ENCODE measurements at regions not wholly inside any gene's neighbourhood (a gene's known extent, or its start where the extent isn't known, plus 50 kb on each side); places are given as distances from the start of the nearest gene placed in this dataset.
"Not testable (repeated sequence)": the region's sequence is repeated elsewhere in the genome, so short reads cannot be mapped to it uniquely, and the experiment has no call there.

DNA sequence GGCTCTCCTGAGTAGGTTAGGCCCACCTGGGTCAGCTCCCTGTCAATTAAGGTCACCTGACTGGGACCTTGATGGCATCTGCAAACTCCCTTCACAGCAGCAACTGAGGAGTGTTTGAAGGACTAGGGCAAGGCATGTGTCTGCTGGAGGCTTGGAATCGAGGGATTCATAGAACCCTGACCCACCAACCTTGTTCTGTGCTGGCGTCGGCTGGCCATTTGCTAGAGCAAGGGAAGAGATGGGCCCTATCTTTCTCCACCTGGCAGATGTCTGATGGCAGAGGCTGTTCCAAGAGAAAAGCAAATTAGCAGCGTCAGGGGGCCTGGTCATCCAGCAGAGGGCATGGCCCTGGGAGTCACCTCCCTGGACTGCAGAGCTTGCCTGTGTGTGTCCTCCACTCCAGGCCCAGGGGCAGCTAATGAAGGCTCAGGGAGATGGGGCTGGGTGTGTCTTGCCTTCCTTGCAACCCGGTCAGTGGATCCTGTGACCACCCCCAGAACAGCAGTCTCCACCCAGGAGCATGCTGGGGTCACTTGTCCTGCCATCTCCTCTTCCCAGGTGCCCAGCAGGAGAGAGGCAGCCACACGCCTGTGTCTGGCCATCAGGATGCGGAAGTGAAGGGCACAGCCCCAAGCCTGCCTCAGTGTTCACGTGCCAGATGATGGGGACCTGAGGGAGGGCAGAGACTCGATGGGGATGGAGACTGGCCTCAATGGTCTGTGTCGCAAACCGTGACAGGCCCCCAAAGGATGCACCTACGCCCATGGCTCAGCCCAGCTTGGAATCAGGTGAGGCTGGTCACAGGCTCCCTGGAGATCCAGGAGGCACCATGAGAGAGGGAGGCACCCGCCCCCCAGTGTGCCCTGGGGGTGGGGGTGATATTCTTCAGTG, 53.9 kb downstream of the BARX1 start:
- DNase-seq = no peak

DNA sequence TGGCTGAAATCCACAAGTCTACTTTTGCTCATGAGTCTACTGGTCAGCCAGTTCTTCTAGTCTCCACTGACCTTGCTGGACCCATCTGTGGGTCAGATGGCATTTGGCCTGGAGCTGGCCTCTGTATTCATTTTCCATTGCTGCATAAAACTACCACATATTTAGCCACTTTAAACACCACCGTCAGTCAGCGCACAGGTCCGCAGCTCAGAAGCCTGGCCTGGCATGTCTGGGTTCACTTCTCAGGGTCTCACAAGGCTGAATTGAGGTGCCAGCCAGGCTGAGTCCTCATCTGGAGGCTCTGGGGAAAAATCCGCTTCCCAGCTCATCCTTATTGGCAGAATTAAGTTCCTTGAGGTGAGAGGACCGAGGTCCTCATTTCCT, 54.7 kb downstream of the BARX1 start:
- DNase-seq = no peak

DNA sequence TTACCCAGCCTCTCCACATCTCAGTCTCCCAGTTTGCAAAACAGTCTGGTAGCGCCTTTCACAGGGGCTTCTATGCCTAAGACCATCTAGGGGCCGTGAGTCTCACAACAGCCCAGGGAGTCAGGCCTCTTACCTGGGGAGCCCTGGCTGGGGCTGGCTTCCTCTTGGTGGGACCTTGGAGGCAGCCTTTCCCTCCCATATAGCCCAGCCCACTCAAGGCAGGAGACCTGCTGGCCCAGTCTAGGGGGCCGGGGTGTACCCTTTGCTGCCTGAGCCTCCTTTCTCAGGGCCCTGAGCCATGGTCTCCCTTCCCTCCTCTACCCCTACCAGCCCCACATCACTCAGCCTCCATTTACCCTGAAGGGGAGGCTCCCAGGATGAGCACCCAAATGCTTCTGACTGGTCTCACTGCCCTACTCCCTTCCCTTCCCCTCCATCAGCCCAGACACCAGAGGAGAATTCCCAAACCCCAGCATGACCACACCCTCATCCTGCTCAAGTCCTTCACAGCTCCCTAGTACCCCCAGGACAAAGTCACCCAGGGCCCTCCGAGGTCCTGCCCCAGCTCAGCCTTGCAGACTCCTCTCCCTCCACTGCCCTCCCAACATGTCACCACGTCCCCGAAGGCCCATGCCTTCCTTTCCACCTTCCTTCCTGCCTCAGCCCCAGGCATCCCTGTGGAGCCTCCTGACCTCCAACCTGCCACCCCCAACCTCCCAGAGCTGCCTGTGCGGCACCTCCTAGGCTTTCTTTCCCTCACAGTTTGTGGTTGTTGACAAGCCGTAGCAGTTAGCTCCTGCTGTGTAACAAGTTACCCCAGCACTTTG, 55.3 kb downstream of the BARX1 start:
- no peak for DNase-seq

DNA sequence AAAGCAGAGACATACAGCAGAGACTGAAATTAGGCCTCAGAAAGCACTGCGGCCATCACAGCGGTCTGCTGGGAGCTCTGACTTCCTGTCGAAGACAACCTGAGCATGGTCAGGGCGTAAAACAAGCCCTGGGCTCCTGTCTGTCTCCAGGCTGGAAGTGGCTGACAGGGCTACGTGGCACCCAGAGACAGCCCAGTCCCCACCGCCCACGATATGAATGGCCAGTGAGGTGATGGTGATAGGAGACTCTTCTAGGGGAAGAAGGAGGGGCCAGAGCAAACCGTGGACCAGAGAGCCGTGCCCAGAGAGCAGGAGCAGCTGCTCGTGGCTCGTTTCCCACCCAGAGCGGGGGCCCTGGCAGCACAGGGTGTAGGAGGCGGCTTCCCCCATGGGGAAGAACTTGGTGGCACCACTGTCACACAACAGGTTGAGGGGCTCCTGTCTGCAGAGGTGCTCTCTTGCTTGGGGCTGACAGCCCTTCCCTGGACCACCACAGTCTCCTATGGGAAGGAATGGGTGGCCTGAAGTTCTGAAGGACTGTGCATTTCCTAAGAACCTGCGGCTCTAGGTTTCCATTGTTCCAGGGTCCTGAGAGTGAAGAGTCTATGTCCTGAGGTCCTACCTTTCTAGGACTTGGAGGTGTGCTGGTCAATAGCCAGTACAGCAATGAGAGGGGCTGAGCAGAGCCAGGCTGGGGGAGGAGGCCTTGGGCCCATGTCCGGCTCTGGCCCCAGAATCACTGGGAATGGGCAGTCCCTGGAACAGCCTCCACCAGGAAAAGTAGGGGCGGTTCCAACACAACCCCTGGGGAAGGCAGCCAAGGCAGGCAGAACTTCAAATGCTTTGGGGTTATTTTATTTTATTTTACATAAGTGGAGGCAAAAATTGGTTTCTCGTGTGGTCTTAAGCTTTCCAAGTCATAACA, 56.4 kb downstream of the BARX1 start:
- DNase-seq = no peak

DNA sequence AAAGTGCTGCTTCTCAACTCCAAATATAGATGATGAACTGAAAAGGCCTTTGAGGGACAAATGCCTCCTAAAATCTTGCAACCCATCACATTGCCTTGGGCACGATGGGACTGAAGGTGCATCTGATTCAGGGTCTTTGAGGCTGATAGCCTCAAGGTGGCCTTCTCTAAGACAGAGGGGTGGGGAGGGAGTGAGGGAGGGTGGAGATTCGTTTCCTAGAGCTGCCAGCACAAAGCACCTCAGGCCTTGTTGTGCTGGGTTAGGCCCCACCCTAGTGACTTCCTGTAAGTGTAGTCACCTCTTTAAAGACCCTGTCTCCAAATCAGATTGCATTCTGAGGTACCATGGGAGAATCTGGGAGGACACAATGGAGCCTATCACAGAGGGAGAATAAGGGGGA, 57.1 kb downstream of the BARX1 start:
- DNase-seq = no peak

DNA sequence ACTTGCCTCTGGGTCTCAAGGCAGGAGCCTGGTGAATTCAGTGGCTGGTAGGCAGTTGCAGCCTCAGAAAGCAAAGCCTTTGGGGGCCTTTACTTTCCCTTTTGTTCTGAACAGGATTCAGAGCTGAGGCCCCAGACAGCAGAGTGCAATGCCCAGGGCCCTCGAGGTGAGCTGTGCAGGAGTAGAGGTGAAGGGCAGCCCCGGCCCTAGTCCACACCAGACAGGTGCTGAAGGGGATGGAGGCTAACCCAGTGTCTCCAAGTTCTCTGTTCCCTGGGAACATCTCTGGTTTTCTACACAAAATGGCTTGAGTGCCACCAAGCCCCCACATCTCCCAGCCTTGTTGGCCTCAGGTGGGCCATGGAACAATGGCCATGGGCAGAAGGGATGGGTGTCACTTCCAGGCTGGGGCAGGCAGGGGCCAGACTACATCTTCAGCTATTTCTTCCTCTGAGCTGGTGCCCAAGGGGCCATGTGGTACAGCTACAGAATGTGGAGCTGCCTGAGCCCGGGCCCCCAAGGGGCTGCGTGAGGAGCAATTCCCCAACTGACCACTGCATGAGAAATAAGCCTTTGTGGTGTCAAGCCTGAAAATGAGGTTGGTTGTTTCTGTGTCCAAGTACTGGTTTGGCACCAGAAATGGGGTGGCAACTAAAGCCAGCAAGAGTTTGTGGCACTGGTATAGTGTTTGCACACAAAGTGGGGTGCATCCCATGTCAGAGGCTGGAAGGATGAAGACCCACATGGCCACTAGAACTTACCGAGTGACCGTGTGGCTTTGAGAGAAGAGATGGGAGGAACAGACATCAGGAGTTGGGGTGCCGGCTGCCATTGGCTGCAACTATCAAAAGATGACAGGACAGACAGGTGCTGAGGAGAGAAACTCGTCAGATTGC, 57.8 kb downstream of the BARX1 start:
- no peak for DNase-seq

DNA sequence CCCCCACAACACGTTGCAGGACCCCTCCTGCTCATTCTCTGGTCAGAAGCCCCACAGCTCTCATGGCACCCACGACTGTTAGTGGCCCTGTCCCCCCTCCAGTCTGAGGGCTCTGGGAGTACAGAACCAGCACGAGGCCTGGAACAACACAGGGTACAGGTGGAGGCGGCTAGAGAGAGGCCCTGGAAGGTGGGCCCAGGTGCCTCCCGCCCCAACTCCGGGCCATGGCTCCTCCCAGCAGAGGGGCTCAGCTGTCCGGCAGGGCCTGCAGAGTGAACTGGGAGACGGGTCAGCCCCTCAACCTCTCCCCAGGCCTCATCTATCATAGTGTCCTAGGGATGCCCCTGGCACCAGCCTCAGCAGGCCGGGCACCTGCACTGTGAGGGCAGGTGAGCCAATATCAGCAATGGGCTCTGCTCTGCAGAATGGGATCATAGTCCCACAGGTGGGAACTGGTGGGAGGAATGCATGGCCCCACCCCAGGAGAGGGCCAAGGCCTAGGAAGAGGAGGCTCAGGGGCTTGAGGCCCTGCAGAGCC, 58.6 kb downstream of the BARX1 start:
- DNase-seq = no peak

DNA sequence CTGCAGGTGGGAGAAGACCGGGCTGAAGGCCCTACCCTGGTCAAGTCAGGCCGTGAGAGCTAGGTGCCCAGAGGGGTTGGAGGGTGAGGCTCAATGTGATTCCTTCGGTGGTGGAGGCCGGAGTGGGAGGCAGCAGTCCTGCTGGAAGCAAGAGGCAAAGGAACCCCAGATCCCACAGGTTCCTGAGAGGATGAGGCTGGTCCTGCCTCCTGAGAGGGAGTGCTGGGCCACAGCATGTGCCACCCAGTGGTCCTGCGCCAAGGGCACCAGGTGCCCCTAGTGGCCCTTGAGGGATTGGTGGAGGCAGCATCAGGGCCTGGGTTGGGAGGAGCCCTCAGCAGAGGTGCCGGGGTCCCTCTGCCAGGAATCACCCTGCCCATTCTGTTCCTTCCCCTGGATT, 59.1 kb downstream of the BARX1 start:
- DNase-seq = no peak

DNA sequence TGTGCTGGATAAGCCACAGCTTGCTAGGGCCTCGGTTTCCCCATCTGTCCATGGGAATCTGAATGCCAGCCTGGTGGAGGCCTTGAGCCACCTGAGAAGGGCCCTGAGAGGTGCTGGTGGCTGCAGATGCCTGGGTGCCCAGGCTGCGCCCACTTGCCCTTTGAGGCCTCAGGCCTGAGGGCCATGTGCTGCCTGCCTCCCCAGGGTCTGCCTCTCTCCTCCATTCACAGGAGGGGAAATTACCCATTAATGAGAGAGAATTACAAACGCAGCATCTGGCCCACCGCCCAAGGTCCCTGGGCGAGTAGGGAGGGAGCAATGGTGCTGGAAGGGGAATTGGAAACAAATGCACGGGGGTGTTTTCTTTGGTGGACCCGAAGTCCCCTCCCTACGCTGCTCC, 59.6 kb downstream of the BARX1 start:
- no peak for DNase-seq

DNA sequence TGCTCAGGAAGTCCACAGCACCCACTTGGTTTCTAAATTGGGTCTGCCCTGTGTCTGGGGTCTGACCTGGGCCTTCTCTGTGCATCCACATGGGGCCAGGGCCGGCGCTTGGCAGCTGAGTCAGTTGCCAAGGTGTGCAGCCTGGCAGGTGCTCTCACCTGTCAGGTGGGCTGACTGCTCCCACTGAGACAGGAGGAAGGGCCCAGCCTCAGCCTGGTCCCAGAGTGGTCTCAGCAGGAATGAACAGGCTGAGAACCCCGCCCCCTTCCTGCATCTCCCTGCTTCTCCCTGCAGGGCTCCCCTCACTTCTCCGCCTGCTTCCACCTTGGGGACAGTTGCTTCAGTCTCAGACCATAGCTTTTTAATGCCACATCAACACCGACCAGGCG, 60.5 kb downstream of the BARX1 start:
- DNase-seq = no peak

DNA sequence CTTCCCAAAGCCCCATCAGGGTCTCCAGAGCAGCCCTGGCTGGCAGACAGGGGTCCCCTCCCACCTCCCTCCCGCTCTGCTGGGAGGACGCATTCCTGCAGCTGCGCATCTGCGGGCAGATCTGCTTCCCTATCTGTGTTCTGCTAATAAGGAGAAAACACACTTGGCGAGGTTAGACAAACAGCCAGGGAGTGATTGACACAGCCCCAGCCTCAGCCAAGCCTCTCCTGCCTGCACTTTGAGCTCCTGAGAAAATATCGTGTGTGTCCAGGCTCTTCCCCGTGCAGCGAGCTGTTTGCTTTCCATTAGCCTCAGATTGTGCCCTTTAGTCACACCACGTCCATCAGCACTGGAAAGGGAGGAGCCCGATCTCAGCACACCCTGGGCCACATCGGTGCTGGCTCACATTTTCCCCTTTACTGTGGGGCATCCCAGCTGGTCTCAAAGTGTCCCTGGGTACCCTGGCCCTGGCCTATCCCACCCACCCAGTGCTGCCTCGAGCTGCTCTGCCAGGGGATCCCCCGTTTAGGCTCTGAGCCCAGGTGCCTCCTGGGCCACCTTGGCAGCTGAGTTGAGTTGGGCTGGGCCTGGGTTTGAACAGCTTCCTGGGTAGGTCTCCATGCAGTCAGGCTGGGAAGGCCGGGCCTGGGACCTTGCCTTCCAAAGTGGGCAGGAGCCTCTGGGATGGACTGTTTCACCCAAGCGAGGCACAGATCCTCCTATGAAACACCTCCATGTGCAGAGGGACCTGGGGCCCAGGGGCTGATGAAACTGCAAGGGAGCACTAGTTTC, 61.1 kb downstream of the BARX1 start:
- no peak for DNase-seq

DNA sequence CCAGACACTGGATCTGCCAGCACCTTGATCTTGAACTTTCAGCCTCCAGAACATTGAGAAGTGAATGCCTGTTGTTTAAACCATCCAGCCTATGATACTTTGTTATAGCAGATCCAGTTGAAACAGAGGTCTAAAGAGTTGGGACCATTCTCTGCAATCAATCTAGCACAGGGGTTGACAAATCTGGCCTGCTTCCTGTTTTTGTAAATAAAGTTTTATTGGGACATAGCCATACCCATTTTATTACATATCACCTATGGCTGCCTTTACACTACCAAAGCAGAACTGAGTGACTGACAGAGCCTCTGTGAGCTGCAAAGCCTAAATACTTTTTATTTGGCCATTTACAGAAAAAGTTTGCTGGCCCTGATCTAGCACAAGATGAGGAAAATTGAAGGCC, 62.0 kb downstream of the BARX1 start:
- no peak for DNase-seq

DNA sequence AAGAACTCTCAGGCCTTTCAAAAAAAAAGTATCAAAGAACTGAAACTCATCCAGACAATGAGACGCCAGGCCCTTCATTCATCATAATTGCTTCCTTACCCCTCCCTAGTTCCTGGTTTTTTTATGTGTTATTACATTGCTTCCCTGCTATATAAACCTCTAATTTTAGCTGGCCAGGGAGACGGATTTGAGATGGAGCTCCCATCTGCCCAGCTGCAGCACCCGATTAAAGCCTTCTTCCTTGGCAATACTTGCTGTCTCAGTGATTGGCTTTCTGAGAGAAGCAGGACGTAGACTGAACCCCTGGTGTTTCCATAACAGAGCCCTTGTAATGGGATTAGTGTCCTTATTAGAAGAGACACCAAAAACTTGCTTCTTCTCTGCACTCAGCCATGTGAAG, 62.4 kb downstream of the BARX1 start:
- DNase-seq = no peak

DNA sequence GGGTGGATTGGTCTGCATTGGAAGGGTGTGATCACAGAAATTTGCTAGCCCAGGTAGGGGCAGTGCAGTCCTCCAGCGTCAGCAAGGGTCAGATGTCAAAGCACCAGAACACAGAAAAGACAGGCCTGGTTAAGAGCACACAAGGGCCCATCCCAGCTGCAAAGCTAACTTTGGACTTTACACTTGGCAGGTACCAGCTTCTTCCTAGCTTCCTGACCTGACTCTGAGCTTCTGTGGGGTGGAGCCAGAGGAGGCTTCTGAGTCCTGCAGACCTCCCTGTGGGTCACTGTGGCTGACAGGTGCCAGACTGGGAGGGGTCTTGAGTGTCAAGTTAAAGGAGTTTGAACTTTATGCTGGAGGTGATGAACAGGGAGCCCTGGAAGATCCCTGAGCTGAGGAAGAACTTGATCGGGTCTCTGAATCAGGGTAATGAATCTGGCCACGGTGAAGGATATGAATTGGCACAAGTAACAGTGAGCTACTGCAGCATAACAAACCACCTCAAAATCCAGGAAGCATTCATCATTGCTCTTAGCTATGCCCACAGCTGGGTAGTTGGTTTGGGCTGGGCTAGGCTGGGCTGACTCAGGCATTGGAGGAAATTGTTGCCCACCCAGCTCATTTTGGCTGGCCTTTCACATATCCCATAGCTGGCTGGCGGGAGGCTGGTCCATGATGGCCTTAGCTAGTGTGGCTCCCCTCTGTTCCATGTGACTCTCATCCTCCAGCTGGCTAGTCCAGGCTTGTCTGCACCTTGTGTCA, 63.4 kb downstream of the BARX1 start:
- no peak for DNase-seq

DNA sequence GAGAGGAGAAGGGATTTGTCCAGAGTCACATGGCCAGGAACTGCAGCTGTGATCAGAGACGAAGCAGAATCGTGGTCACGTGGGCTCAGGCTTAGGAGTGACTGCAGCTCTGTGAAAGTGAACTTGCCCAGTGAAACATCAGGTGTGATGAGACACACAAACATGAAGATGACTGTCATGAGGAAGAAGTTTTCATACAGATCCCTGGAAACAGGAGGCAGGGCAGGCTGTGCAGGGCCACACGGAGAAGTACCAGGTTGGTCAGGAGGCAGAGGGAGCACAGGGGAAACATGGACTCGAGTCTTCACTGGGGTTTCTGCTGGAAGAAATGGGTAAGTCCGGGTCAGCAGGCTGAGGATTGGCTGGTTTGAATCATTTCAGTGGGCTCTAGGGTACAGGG, 64.1 kb downstream of the BARX1 start:
- no peak for DNase-seq

DNA sequence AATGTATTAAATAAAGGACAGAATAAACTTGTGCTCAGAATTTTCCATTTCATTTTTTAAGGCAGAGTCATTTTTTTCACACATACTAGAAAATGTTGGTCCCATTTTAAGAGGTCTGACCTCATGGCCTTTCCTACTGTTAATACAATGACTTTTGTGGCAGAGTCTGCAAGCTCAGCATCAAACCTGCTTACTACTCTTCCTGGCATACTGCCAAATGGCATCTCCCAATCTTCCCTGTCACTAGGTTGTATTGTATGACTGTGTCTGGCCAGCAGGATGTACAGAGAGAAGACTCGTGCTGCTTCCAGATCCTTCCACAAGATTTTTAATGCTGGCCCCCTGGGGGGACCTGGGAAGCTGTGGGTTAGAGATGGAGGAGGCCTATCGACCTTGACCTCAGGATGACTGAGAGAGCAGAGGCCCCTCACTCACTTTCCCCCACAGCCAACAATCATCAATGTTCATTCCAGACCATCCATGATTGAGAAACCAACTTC, 64.7 kb downstream of the BARX1 start:
- DNase-seq = peak in 1 of 2 experiments; percentile 4

DNA sequence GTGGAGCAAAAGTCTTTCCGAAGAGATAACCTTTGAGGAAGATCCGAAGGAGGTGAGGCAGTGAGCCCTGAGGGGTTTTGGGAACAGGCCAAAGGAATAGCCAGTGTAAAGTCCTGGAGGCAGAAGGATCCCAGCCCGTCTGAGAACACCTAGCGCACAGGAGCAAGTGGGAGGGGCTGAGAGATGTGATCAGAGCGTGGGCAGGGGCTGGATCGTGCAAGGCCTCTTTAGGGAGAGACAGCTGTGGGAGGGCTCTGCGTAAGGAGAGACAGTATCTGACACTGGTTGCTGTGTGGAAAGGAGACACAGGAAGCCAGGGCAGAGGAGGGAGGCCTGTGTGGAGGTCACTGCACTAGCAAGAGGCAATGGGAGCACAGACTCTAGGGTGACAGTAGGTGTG, 68.2 kb downstream of the BARX1 start:
- DNase-seq = no peak

DNA sequence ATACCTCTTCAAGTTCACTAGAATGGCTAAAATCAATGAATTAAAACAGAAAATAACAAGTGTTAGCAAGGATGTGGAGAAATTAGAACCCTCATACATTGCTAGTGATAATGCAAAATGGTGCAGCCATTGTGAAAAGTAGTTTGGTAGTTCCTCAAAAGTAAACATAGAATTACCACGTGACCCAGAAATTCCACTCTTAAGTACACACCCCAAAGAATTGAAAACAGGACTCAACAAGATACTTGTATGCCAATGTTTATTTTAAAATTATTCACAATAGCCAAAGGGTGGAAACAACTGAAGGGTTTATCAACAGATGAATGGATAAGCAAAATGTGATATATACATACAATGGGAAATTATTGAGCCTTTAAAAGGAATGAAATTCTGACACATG, 70.3 kb downstream of the BARX1 start:
- no peak for DNase-seq

DNA sequence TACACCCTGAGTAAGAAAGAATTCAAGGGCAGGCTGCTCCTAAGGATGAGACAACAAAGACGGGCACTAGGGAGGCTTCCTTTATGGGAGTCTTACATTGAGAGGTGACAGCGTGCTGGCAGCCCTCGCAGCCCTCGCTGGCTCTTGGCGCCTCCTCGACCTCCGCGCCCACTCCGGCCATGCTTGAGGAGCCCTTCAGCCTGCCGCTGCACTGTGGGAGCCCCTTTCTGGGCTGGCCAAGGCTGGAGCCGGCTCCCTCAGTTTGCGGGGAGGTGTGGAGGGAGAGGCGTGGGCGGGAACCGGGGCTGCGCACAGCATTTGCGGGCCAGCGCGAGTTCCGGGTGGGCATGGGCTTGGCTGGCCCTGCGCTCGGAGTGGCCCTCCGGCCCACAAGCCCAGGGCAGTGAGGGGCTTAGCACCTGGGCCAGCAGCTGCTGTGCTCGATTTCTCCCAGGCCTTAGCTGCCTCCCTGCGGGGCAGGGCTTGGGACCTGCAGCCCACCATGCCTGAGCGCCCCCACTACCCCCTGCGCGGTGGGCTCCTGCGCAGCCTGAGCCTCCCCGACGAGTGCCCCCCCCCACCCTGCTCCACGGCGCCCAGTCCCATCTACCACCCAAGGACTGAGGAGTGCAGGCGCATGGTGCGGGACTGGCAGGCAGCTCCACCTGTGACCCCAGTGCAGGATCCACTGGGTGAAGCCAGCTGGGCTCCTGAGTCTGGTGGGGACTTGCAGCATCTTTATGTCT, 75.3 kb downstream of the BARX1 start:
- DNase-seq = not testable (repeated sequence)

Measured in SW 1271 (cell line).